ENCODE measurements at regions not wholly inside any gene's neighbourhood (a gene's known extent, or its start where the extent isn't known, plus 50 kb on each side); places are given as distances from the start of the nearest gene placed in this dataset.

DNA sequence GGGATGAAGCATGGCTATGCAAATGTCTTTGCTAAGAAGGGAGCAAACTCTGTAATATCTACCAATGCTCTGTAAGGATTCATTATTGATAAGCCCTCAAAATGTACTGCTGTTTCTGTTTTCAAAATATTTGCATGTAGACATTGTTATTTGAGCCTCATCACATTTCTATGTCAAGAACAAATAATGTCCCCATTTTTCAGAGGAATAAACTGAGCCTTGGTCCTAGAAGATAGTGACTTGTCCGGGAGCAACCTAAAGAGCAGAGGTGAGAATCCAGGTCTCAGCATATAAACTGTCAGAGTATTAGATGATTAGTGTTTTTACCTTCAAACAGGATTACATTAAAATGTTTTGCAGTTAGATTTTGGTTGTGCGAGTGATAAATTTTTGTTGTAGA, 125.5 kb upstream of the SRRM4 start:
- H3K36me3 Mint-ChIP-seq (ENCODE audit: low read depth): no peaks in the 10 kb centered on the region

DNA sequence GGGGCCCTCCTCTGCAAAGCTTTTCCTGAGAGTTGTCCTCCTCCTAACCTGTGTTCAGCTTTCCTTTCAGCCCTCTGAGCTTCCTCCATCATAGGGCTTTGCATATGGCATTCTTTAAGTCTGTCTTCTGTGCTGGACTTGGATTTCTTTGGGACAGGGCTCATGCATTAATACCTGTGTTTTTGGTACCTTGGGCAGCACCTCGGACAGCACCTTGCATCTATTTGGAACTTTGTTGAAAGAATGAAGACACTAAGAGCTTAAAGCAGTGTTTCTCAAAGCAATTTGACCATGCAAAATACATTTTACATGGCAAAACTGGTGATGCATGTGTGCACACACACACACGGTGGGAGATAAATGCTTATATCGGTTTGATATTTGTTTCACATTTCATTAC, 115.0 kb upstream of the SRRM4 start:
- H3K27ac Mint-ChIP-seq: no peak overlapping the region
- H3K9me3 Mint-ChIP-seq: no peaks in the 10 kb centered on the region
- TF ChIP-seq, protein P1, sequence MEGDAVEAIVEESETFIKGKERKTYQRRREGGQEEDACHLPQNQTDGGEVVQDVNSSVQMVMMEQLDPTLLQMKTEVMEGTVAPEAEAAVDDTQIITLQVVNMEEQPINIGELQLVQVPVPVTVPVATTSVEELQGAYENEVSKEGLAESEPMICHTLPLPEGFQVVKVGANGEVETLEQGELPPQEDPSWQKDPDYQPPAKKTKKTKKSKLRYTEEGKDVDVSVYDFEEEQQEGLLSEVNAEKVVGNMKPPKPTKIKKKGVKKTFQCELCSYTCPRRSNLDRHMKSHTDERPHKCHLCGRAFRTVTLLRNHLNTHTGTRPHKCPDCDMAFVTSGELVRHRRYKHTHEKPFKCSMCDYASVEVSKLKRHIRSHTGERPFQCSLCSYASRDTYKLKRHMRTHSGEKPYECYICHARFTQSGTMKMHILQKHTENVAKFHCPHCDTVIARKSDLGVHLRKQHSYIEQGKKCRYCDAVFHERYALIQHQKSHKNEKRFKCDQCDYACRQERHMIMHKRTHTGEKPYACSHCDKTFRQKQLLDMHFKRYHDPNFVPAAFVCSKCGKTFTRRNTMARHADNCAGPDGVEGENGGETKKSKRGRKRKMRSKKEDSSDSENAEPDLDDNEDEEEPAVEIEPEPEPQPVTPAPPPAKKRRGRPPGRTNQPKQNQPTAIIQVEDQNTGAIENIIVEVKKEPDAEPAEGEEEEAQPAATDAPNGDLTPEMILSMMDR (IDR thresholded peaks at IDR 0.05; ENCODE audit: unreplicated experiment in 3 of 3): no peak
- no peak overlapping the region for H3K4me3 Mint-ChIP-seq
- H3K27me3 Mint-ChIP-seq (ENCODE audit: low read depth): peaks cover 13% of the 10 kb centered on the region
- no peaks in the 10 kb centered on the region for H3K4me1 Mint-ChIP-seq
- H3K36me3 Mint-ChIP-seq (ENCODE audit: low read depth): no peaks in the 10 kb centered on the region

More for the DNA sequence above, 125.5 kb upstream of the SRRM4 start:
- Mint-ChIP-seq H3K4me1 (no peaks in the 10 kb centered on the region), H3K4me3 (no peak overlapping the region), H3K27ac (no peak overlapping the region), H3K9me3 (no peaks in the 10 kb centered on the region), H3K27me3 (ENCODE audit: low read depth) (peaks cover 13% of the 10 kb centered on the region)
- TF ChIP-seq, protein P1 (IDR thresholded peaks at IDR 0.05; ENCODE audit: unreplicated experiment in 3 of 3): no peak

DNA sequence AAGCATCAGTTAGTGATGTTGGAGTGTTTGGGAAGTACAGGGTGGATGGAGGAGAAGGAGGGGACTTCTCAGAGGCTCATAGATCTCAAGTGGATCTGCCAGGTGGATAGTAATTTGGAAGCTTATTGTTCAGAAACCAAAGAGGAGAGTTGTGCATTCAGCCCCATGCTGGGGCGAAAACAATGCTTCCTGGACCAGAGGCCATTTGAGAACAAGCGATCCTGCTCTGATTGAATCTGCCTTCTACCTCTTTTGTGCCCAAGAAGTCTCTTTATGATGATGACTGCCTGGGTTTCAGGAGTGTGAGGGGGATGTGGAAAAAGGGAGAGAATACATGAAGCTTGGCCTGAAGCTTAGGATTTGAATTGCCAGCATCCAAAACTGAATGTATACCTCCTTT, 110.8 kb upstream of the SRRM4 start:
- H3K27me3 Mint-ChIP-seq (ENCODE audit: low read depth): peaks cover 13% of the 10 kb centered on the region
- H3K4me1 Mint-ChIP-seq: no peaks in the 10 kb centered on the region
- no peak overlapping the region for H3K4me3 Mint-ChIP-seq
- no peaks in the 10 kb centered on the region for H3K36me3 Mint-ChIP-seq (ENCODE audit: low read depth)
- H3K27ac Mint-ChIP-seq: no peak overlapping the region
- no peaks in the 10 kb centered on the region for H3K9me3 Mint-ChIP-seq
- TF ChIP-seq, protein P1 (IDR thresholded peaks at IDR 0.05; ENCODE audit: unreplicated experiment in 3 of 3): no peak

DNA sequence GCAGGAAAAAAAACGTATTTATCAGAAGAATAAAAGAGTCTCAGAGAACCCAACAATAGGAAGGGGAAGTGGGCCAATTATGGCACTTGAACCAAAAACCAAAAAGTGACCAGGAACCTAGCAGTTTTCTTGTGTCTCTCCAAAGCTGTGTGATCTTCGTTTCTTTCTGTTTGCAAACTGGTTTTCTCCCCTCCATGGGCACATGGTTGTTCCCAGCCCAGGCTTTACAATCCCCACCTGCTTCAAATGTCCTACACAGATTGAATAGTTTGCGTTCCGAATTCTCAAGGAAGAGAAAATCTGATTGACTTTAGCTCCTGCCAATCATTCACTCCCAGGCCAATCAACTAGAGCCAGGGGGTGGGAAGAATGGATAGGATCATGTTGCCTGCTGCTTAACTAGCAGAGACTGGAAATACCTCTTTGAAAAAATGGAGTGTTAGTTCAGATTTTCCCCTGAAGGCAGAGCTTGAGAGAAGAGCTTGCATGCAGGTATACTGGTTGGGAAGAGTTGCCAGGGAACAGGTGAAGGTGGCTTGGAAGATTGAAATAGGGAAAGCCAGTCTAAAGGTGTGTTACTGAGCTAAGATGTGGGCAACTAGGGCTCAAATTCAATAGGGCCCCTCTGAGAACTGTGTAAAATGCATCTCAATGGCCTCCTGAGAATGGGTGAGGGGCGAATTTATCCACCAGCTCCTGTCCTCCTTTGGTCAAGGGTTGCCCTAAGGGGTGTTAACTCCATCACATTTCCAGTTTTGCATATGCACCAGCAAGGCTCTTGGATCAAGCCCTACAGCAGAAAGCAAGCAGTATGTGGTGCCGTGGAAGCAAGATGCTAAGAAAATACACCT, 106.4 kb upstream of the SRRM4 start:
- peaks cover 9% of the 10 kb centered on the region for H3K27me3 Mint-ChIP-seq (ENCODE audit: low read depth)
- no peaks in the 10 kb centered on the region for H3K4me1 Mint-ChIP-seq
- H3K36me3 Mint-ChIP-seq (ENCODE audit: low read depth): no peaks in the 10 kb centered on the region
- TF ChIP-seq, protein P1 (IDR thresholded peaks at IDR 0.05; ENCODE audit: unreplicated experiment in 3 of 3): no peak
- H3K27ac Mint-ChIP-seq: no peak overlapping the region
- H3K4me3 Mint-ChIP-seq: no peak overlapping the region
- H3K9me3 Mint-ChIP-seq: no peaks in the 10 kb centered on the region

DNA sequence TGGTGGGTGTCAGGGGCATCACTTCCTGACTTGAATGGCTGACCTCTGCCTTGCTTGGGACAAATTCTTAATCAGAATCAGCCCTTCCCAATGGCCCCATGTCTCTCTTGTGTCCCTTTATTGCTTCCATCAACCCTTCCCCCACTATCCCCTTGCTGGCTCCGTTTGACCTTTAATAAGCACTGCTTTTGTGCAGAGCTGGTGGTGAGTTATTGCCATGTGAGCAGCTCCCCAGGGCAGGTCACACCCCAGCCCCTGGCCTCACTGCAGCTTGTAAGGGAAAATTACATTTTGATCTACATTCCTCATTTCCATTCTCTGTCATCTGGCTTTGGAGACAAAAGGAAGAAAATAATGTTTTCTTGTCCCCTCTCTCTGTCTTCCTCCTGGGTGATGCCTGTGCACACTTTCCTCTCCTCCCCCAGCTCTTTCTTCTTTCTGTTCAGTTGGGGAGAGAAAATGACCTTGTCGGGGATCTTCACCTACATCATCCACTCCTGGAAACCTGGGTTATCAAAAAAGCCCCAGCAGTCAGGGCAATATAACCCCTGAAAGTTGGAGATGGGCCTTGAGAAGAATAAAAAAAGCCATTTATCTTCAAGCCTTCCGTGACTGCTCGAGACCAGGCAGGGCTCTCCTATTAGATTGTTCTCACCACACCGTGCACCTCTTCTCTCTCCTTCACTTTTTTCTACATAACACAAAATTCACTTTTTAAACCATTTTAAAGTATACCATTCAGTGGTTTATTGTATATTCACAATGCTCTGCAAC, 100.4 kb upstream of the SRRM4 start:
- no peak overlapping the region for H3K4me3 Mint-ChIP-seq
- peaks cover 2% of the 10 kb centered on the region for H3K9me3 Mint-ChIP-seq
- H3K36me3 Mint-ChIP-seq (ENCODE audit: low read depth): no peaks in the 10 kb centered on the region
- peak overlapping the region in 1 of 3 experiments; percentile 26 for H3K27ac Mint-ChIP-seq
- H3K4me1 Mint-ChIP-seq: no peaks in the 10 kb centered on the region
- peaks cover 4% of the 10 kb centered on the region for H3K27me3 Mint-ChIP-seq (ENCODE audit: low read depth)
- TF ChIP-seq, protein P1 (IDR thresholded peaks at IDR 0.05; ENCODE audit: unreplicated experiment in 3 of 3): no peak
